ENCODE measurements at regions not wholly inside any gene's neighbourhood (a gene's known extent, or its start where the extent isn't known, plus 50 kb on each side); places are given as distances from the start of the nearest gene placed in this dataset.

- no peaks in the 10 kb centered on the region for H3K9me3 ChIP-seq (replicated peaks in 1 of 3)
- H3K36me3 ChIP-seq (replicated peaks in 1 of 2): no peaks in the 10 kb centered on the region
- no peak for TF ChIP-seq CTCF (IDR thresholded peaks at IDR 0.05)
- no peak for TF ChIP-seq POLR2A (IDR thresholded peaks at IDR 0.05)
- H3K27ac ChIP-seq: no peak overlapping the region
- no peaks in the 10 kb centered on the region for H3K27me3 ChIP-seq
- no peak overlapping the region for H3K4me3 ChIP-seq
- intact Hi-C loops (cut with DNase I): no loop called here
- no peak for DNase-seq
- WGBS, 4 donors: 92 to 98% (median 95%) methylated on average over 2 of the region's 2 CpGs
- peaks cover 5 to 21% of the 10 kb centered on the region in 2 donors for H3K4me1 ChIP-seq (replicated peaks in 1 of 2)
Measured at GRCh38 chr10:78448994-78449418, 415.3 kb downstream of the RPS24 start.

DNA sequence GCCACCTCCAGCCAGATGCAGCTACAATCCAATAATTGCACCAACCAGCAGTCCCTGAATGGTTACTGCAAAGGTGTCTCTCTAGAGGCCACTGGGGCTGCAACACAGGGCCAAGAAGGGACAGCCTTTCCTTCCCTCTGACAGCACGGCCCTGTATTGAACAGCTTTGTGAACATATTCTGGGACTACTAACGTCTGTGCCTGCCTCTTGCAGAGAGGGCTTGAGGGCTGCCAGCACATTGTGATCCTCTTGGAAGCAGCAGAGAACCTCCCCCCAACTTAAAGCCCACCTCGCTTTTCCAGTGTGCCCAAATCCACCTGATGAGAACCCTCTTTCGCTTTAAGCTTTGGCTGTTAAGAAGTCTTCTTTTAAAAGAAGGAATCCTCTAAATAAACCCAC lies 415.9 kb downstream of the RPS24 start:
- DNase-seq: peak in 1 of 7 donors; percentile 31
- Histone ChIP-seq H3K27ac (no peak overlapping the region), H3K4me3 (no peak overlapping the region), H3K9me3 (replicated peaks in 1 of 3) (no peaks in the 10 kb centered on the region), H3K27me3 (no peaks in the 10 kb centered on the region), H3K4me1 (replicated peaks in 1 of 2) (peaks cover 5 to 21% of the 10 kb centered on the region in 2 donors), H3K36me3 (replicated peaks in 1 of 2) (no peaks in the 10 kb centered on the region)
- TF ChIP-seq POLR2A (IDR thresholded peaks at IDR 0.05) (no peak), CTCF (IDR thresholded peaks at IDR 0.05) (no peak)
- intact Hi-C loops (cut with DNase I): no loop called here
- WGBS, 4 donors: 89 to 100% (median 95%) methylated on average over 4 of the region's 4 CpGs

- intact Hi-C loops (cut with DNase I): no loop called here
- no peaks in the 10 kb centered on the region for H3K27me3 ChIP-seq
Measured at GRCh38 chr10:78450239-78450638, 416.6 kb downstream of the RPS24 start.

GRCh38 chr10:78450807-78451485 lies 417.3 kb downstream of the RPS24 start:
- Histone ChIP-seq H3K36me3 (replicated peaks in 1 of 2) (no peaks in the 10 kb centered on the region), H3K27me3 (no peaks in the 10 kb centered on the region), H3K27ac (no peak overlapping the region), H3K9me3 (replicated peaks in 1 of 3) (no peaks in the 10 kb centered on the region), H3K4me1 (replicated peaks in 1 of 2) (peaks cover 5 to 21% of the 10 kb centered on the region in 2 donors), H3K4me3 (no peak overlapping the region)
- WGBS, 4 donors: 57 to 70% (median 63%) methylated on average over 6 of the region's 6 CpGs
- TF ChIP-seq CTCF (IDR thresholded peaks at IDR 0.05): no peak
- TF ChIP-seq POLR2A (IDR thresholded peaks at IDR 0.05): no peak
- DNase-seq: peak in 5 of 7 donors; percentile 60 to 78 (median 68)
- intact Hi-C loops (cut with DNase I): no loop called here

More at GRCh38 chr10:78450239-78450638, 416.6 kb downstream of the RPS24 start:
- H3K36me3 ChIP-seq (replicated peaks in 1 of 2): no peaks in the 10 kb centered on the region
- no peak for TF ChIP-seq POLR2A (IDR thresholded peaks at IDR 0.05)
- TF ChIP-seq CTCF (IDR thresholded peaks at IDR 0.05): no peak
- H3K27ac ChIP-seq: no peak overlapping the region
- H3K4me1 ChIP-seq (replicated peaks in 1 of 2): peaks cover 5 to 21% of the 10 kb centered on the region in 2 donors
- no peak overlapping the region for H3K4me3 ChIP-seq
- no peaks in the 10 kb centered on the region for H3K9me3 ChIP-seq (replicated peaks in 1 of 3)
- DNase-seq: peak in 1 of 7 donors; percentile 33
- 73 to 91% (median 89%) methylated on average over 3 of the region's 3 CpGs for WGBS, 4 donors
